ENCODE measurements at regions not wholly inside any gene's neighbourhood (a gene's known extent, or its start where the extent isn't known, plus 50 kb on each side); places are given as distances from the start of the nearest gene placed in this dataset.

- H3K27me3 ChIP-seq (ENCODE audit: insufficient read depth in 3 of 3, low read length in 2 of 3), result no peaks in the 10 kb centered on the region
- intact Hi-C loops (cut with DNase I), result no loop called here
- no peaks in the 10 kb centered on the region for H3K4me1 ChIP-seq
- no peak for DNase-seq
- no peaks in the 10 kb centered on the region for H3K36me3 ChIP-seq (ENCODE audit: insufficient read depth in 1 of 2, low read depth in 1 of 2)
- no peak for ATAC-seq
- TF ChIP-seq, protein P1, sequence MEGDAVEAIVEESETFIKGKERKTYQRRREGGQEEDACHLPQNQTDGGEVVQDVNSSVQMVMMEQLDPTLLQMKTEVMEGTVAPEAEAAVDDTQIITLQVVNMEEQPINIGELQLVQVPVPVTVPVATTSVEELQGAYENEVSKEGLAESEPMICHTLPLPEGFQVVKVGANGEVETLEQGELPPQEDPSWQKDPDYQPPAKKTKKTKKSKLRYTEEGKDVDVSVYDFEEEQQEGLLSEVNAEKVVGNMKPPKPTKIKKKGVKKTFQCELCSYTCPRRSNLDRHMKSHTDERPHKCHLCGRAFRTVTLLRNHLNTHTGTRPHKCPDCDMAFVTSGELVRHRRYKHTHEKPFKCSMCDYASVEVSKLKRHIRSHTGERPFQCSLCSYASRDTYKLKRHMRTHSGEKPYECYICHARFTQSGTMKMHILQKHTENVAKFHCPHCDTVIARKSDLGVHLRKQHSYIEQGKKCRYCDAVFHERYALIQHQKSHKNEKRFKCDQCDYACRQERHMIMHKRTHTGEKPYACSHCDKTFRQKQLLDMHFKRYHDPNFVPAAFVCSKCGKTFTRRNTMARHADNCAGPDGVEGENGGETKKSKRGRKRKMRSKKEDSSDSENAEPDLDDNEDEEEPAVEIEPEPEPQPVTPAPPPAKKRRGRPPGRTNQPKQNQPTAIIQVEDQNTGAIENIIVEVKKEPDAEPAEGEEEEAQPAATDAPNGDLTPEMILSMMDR (IDR thresholded peaks at IDR 0.05), result no peak
- no peak overlapping the region for H3K27ac ChIP-seq
- H3K9me3 ChIP-seq, result no peaks in the 10 kb centered on the region
- no peak overlapping the region for H3K4me3 ChIP-seq
- 11 to 21% (median 12%) methylated on average over 1 of the region's 1 CpG for WGBS, 3 donors
These were observed 639.1 kb downstream of the GABRG1 start for GRCh38 chr4:45484740-45485139.

DNA sequence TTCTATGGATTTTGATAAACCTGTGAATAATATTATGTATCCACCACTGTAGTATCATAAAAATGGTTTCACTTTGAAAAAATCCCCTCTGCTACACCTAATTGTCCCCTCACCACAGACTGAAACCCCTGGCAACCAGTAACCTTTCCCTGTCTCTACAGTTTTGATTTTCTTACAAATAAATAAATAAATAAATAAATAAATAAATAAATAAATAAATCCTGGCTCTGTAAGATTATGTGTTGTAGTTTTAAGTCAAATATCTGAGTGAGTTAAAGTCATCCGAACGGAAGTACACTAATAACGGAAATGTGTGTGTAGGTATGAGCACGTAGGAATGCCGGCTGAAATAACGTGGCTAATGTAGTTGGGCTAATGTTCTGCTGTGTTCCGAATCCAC, 641.5 kb downstream of the GABRG1 start:
- no peak overlapping the region for H3K4me3 ChIP-seq
- WGBS, 3 donors, result 91 to 95% (median 93%) methylated on average over 7 of the region's 7 CpGs
- no peaks in the 10 kb centered on the region for H3K4me1 ChIP-seq
- intact Hi-C loops (cut with DNase I), result no loop called here
- DNase-seq (no peak), ATAC-seq (no peak)
- H3K27ac ChIP-seq, result no peak overlapping the region
- H3K36me3 ChIP-seq (ENCODE audit: insufficient read depth in 1 of 2, low read depth in 1 of 2), result no peaks in the 10 kb centered on the region
- TF ChIP-seq, protein P1 (IDR thresholded peaks at IDR 0.05), result no peak
- H3K9me3 ChIP-seq, result no peaks in the 10 kb centered on the region
- no peaks in the 10 kb centered on the region for H3K27me3 ChIP-seq (ENCODE audit: insufficient read depth in 3 of 3, low read length in 2 of 3)

DNA sequence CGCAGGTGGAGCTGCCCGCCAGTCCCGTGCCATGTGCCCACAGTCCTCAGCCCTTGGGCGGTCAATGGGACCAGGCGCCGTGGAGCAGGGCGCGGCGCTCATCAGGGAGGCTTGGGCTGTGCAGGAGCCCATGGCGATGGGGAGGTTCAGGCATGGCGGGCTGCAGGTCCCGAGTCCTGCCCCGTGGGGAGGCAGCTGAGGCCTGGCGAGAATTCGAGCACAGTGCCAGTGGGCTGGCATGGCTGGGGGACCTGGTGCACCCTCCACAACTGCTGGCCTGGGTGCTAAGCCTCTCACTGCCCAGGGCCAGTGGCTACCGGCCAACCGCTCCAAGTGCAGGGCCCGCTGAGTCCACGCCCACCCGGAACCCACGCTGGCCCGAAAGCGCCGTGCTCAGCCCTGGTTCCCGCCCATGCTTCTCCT, 646.5 kb downstream of the GABRG1 start:
- Histone ChIP-seq H3K27me3 (ENCODE audit: insufficient read depth in 3 of 3, low read length in 2 of 3) (no peaks in the 10 kb centered on the region), H3K4me1 (no peaks in the 10 kb centered on the region), H3K9me3 (no peaks in the 10 kb centered on the region), H3K4me3 (no peak overlapping the region), H3K36me3 (ENCODE audit: insufficient read depth in 1 of 2, low read depth in 1 of 2) (no peaks in the 10 kb centered on the region), H3K27ac (no peak overlapping the region)
- 94 to 97% (median 95%) methylated on average over 25 of the region's 25 CpGs for WGBS, 3 donors
- intact Hi-C loops (cut with DNase I), result no loop called here
- TF ChIP-seq, protein P1 (IDR thresholded peaks at IDR 0.05), result no peak
- DNase-seq (no peak), ATAC-seq (no peak)

GRCh38 chr4:45475548-45475947, 648.3 kb downstream of the GABRG1 start:
- intact Hi-C loops (cut with DNase I), result no loop called here
- ATAC-seq (no peak), DNase-seq (no peak)
- no peaks in the 10 kb centered on the region for H3K9me3 ChIP-seq
- no peaks in the 10 kb centered on the region for H3K36me3 ChIP-seq (ENCODE audit: insufficient read depth in 1 of 2, low read depth in 1 of 2)
- no peak overlapping the region for H3K27ac ChIP-seq
- TF ChIP-seq, protein P1 (IDR thresholded peaks at IDR 0.05), result no peak
- 50 to 71% (median 62%) methylated on average over 2 of the region's 2 CpGs for WGBS, 3 donors
- no peaks in the 10 kb centered on the region for H3K27me3 ChIP-seq (ENCODE audit: insufficient read depth in 3 of 3, low read length in 2 of 3)
- H3K4me1 ChIP-seq, result no peaks in the 10 kb centered on the region
- H3K4me3 ChIP-seq, result no peak overlapping the region

GRCh38 chr4:45472490-45472889, 651.4 kb downstream of the GABRG1 start:
- no peaks in the 10 kb centered on the region for H3K4me1 ChIP-seq
- 63 to 78% (median 63%) methylated on average over 3 of the region's 3 CpGs for WGBS, 3 donors
- no peaks in the 10 kb centered on the region for H3K36me3 ChIP-seq (ENCODE audit: insufficient read depth in 1 of 2, low read depth in 1 of 2)
- DNase-seq (no peak), ATAC-seq (no peak)
- no peaks in the 10 kb centered on the region for H3K27me3 ChIP-seq (ENCODE audit: insufficient read depth in 3 of 3, low read length in 2 of 3)
- no peak overlapping the region for H3K27ac ChIP-seq
- H3K9me3 ChIP-seq, result no peaks in the 10 kb centered on the region
- intact Hi-C loops (cut with DNase I), result no loop called here
- no peak overlapping the region for H3K4me3 ChIP-seq
- TF ChIP-seq, protein P1 (IDR thresholded peaks at IDR 0.05), result no peak
